ENCODE measurements at regions not wholly inside any gene's neighbourhood (a gene's known extent, or its start where the extent isn't known, plus 50 kb on each side); places are given as distances from the start of the nearest gene placed in this dataset.

DNA sequence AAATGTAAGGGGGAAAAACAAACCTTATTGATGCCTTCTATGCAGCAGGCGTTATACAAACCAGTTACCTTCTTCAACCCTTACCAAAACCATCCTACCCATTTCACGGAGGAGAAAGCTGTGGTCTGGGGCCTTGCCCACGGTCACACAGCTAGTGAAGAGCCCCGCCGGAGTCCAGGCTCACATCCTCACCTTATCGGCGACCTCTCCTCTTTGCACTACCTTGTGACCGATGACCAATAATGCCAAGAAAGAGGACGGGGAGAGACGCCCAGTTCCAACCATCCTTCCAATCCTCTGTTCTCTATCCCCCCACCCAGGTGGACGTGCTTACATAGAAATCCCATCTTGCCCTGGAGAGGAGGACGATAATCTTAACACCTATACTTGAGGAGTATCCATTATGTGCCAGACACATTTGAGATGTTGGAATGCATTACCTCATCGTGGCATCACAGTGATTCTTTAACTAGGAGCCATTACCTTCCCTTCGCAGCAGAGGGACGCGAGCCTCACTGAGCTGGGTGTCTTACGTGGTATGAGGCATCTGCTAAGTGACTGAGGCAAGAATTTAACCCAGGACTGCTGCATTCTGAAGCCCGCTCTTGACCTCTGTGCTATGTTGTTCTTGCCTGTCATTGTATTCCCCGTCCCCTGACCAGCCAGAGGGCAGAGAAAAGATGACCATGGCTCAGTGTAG, 253.7 kb upstream of the B3GAT1 start:
- Histone ChIP-seq H3K23ac (ENCODE audit: insufficient read length, low read depth, low read length) (no peak overlapping the region), H2BK20ac (ENCODE audit: low read depth, low read length, poor library complexity, severe bottlenecking) (no peak overlapping the region), H4K5ac (ENCODE audit: insufficient read length, low read depth, low read length) (no peak overlapping the region), H3K79me2 (ENCODE audit: insufficient read depth, low read length) (no peaks in the 10 kb centered on the region), H2BK12ac (ENCODE audit: insufficient read length, low read depth, low read length) (no peak overlapping the region), H4K20me1 (ENCODE audit: control insufficient read depth, insufficient read depth, insufficient read length) (no peaks in the 10 kb centered on the region), H3K79me1 (ENCODE audit: insufficient read depth, low read depth, low read length, poor library complexity, severe bottlenecking) (no peaks in the 10 kb centered on the region), H4K8ac (replicated peaks; ENCODE audit: insufficient read length, low read depth, low read length) (no peak overlapping the region), H2AK5ac (ENCODE audit: insufficient read length, low read length) (no peak overlapping the region), H3K9ac (ENCODE audit: extremely low read depth, insufficient read length, low read length) (no peak overlapping the region), H3K4me2 (ENCODE audit: insufficient read depth, insufficient read length, low read length) (no peak overlapping the region), H2BK120ac (ENCODE audit: low read depth, low read length, poor library complexity, severe bottlenecking) (no peak overlapping the region), H3K23me2 (ENCODE audit: insufficient read length, low read depth, low read length, poor library complexity, severe bottlenecking) (no peaks in the 10 kb centered on the region), H3K14ac (ENCODE audit: insufficient read depth, low read length) (no peak overlapping the region), H4K91ac (ENCODE audit: insufficient read length, low read depth, low read length) (no peak overlapping the region), H3K56ac (ENCODE audit: insufficient read length, low read depth, low read length) (no peak overlapping the region), H2BK15ac (ENCODE audit: low read depth, low read length) (no peak overlapping the region), H3K9me3 (ENCODE audit: control insufficient read depth, low read depth, low read length) (peaks cover 3% of the 10 kb centered on the region), H3K27ac (ENCODE audit: insufficient read length, low read depth, low read length) (no peak overlapping the region), H3K27me3 (ENCODE audit: insufficient read depth, low read length) (no peaks in the 10 kb centered on the region), H3K18ac (ENCODE audit: insufficient read length, low read depth, low read length) (no peak overlapping the region), H3K4ac (ENCODE audit: low read depth, low read length) (no peak overlapping the region), H3T11ph (ENCODE audit: low read length) (no peak overlapping the region), H3K4me1 (ENCODE audit: insufficient read depth, low read length) (no peaks in the 10 kb centered on the region), H2BK5ac (ENCODE audit: insufficient read length, low read length) (no peak overlapping the region), H2AFZ (ENCODE audit: low read length) (no peak overlapping the region)
- no peak overlapping the region for H3K4me3 Mint-ChIP-seq
- TF ChIP-seq, protein P1, sequence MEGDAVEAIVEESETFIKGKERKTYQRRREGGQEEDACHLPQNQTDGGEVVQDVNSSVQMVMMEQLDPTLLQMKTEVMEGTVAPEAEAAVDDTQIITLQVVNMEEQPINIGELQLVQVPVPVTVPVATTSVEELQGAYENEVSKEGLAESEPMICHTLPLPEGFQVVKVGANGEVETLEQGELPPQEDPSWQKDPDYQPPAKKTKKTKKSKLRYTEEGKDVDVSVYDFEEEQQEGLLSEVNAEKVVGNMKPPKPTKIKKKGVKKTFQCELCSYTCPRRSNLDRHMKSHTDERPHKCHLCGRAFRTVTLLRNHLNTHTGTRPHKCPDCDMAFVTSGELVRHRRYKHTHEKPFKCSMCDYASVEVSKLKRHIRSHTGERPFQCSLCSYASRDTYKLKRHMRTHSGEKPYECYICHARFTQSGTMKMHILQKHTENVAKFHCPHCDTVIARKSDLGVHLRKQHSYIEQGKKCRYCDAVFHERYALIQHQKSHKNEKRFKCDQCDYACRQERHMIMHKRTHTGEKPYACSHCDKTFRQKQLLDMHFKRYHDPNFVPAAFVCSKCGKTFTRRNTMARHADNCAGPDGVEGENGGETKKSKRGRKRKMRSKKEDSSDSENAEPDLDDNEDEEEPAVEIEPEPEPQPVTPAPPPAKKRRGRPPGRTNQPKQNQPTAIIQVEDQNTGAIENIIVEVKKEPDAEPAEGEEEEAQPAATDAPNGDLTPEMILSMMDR (conservative IDR thresholded peaks at IDR 0.05), result no peak
- H3K36me3 Mint-ChIP-seq (ENCODE audit: insufficient read depth in 1 of 3, low read depth in 3 of 3), result peaks cover 0 to 12% (median 0%) of the 10 kb centered on the region in 3 experiments; a peak in 4 of 7 replicates
- no peak for DNase-seq
- no CpG with 5 or more reads among the region's 19 CpGs for WGBS (ENCODE audit: extremely low coverage, insufficient read length, low lambda C conversion rate)
- H3K4me1 Mint-ChIP-seq, result peaks cover under 1 to 4% of the 10 kb centered on the region in 2 experiments
- peaks cover 18 to 19% of the 10 kb centered on the region in 2 experiments for H3K9me3 Mint-ChIP-seq
- peaks cover 25% of the 10 kb centered on the region for H3K27me3 Mint-ChIP-seq (ENCODE audit: low read depth)
- H3K27ac Mint-ChIP-seq, result no peak overlapping the region
